ENCODE measurements at regions not wholly inside any gene's neighbourhood (a gene's known extent, or its start where the extent isn't known, plus 50 kb on each side); places are given as distances from the start of the nearest gene placed in this dataset.
"Not testable (repeated sequence)": the region's sequence is repeated elsewhere in the genome, so short reads cannot be mapped to it uniquely, and the experiment has no call there.

GRCh38 chr3:39664931-39665330 lies 144.5 kb upstream of the MYRIP start:
- no peaks in the 10 kb centered on the region for H3K27me3 Mint-ChIP-seq
- no peaks in the 10 kb centered on the region for H3K9me3 Mint-ChIP-seq
- CTCF ChIA-PET, result interaction anchor here (0.8 to 1.0 kb wide), 2 partner anchors 157 to 652 kb away, joined by 3 read pairs; no protein-coding TSS in a partner anchor
- no peak overlapping the region for H3K4me3 Mint-ChIP-seq
- no peaks in the 10 kb centered on the region for H3K36me3 Mint-ChIP-seq
- no peak for DNase-seq
- no peaks in the 10 kb centered on the region for H3K4me1 Mint-ChIP-seq (ENCODE audit: low read depth)
- intact Hi-C loops (cut with micrococcal nuclease), result no loop called here
- POLR2A ChIA-PET, result no interaction called here
- H3K27ac Mint-ChIP-seq, result no peak overlapping the region

- H3K36me3 Mint-ChIP-seq, result no peaks in the 10 kb centered on the region
- H3K27ac Mint-ChIP-seq, result no peak overlapping the region
- no peaks in the 10 kb centered on the region for H3K4me1 Mint-ChIP-seq (ENCODE audit: low read depth)
- ChIA-PET CTCF (interaction anchor here (0.8 to 1.1 kb wide), 3 partner anchors 158 to 652 kb away, joined by 3 read pairs; no protein-coding TSS in a partner anchor), POLR2A (no interaction called here)
- H3K9me3 Mint-ChIP-seq, result no peaks in the 10 kb centered on the region
- DNase-seq, result no peak
- H3K4me3 Mint-ChIP-seq, result no peak overlapping the region
- peaks cover 3% of the 10 kb centered on the region for H3K27me3 Mint-ChIP-seq
- intact Hi-C loops (cut with micrococcal nuclease), result no loop called here
Measured at GRCh38 chr3:39665441-39665840, 144.0 kb upstream of the MYRIP start.

GRCh38 chr3:39668420-39668819 lies 141.0 kb upstream of the MYRIP start:
- no peak for DNase-seq
- intact Hi-C loops (cut with micrococcal nuclease), result no loop called here
- no peak overlapping the region for H3K4me3 Mint-ChIP-seq
- H3K27ac Mint-ChIP-seq, result no peak overlapping the region
- no peaks in the 10 kb centered on the region for H3K36me3 Mint-ChIP-seq
- H3K27me3 Mint-ChIP-seq, result peaks cover 4% of the 10 kb centered on the region
- H3K9me3 Mint-ChIP-seq, result no peaks in the 10 kb centered on the region
- no peaks in the 10 kb centered on the region for H3K4me1 Mint-ChIP-seq (ENCODE audit: low read depth)
- POLR2A ChIA-PET, result no interaction called here
- CTCF ChIA-PET, result interaction anchor here (1.2 kb wide), 1 partner anchor 649 kb away, joined by 4 read pairs; no protein-coding TSS in a partner anchor

GRCh38 chr3:39671116-39671515 lies 138.3 kb upstream of the MYRIP start:
- DNase-seq, result no peak
- CTCF ChIA-PET, result no interaction called here
- Mint-ChIP-seq H3K36me3 (no peaks in the 10 kb centered on the region), H3K4me3 (no peak overlapping the region), H3K27me3 (peaks cover 4% of the 10 kb centered on the region), H3K27ac (no peak overlapping the region), H3K4me1 (ENCODE audit: low read depth) (no peaks in the 10 kb centered on the region), H3K9me3 (peaks cover 7% of the 10 kb centered on the region)
- POLR2A ChIA-PET, result no interaction called here
- intact Hi-C loops (cut with micrococcal nuclease), result no loop called here

GRCh38 chr3:39671600-39671999 lies 137.8 kb upstream of the MYRIP start:
- H3K4me1 Mint-ChIP-seq (ENCODE audit: low read depth), result no peaks in the 10 kb centered on the region
- peaks cover 7% of the 10 kb centered on the region for H3K9me3 Mint-ChIP-seq
- H3K36me3 Mint-ChIP-seq, result no peaks in the 10 kb centered on the region
- H3K4me3 Mint-ChIP-seq, result no peak overlapping the region
- H3K27ac Mint-ChIP-seq, result no peak overlapping the region
- no peak for DNase-seq
- intact Hi-C loops (cut with micrococcal nuclease), result no loop called here
- POLR2A ChIA-PET, result no interaction called here
- CTCF ChIA-PET, result no interaction called here
- peaks cover 4% of the 10 kb centered on the region for H3K27me3 Mint-ChIP-seq

GRCh38 chr3:39705351-39705900 lies 104.0 kb upstream of the MYRIP start:
- H3K4me3 Mint-ChIP-seq, result no peak overlapping the region
- H3K36me3 Mint-ChIP-seq, result no peaks in the 10 kb centered on the region
- no peak overlapping the region for H3K27ac Mint-ChIP-seq
- intact Hi-C loops (cut with micrococcal nuclease), result no loop called here
- CTCF ChIA-PET, result interaction anchor here (0.6 to 1.3 kb wide), 5 partner anchors 14 to 533 kb away, joined by 3 to 4 read pairs (median 3); no protein-coding TSS in a partner anchor
- POLR2A ChIA-PET, result interaction anchor here (0.6 kb wide), 1 partner anchor 569 kb away, joined by 6 read pairs; no protein-coding TSS in a partner anchor
- no peaks in the 10 kb centered on the region for H3K4me1 Mint-ChIP-seq (ENCODE audit: low read depth)
- peaks cover 2% of the 10 kb centered on the region for H3K27me3 Mint-ChIP-seq
- DNase-seq, result no peak
- no peaks in the 10 kb centered on the region for H3K9me3 Mint-ChIP-seq

GRCh38 chr3:39707314-39707909 lies 102.0 kb upstream of the MYRIP start:
- CTCF ChIA-PET, result interaction anchor here (1.0 kb wide), 1 partner anchor 610 kb away, joined by 3 read pairs; no protein-coding TSS in a partner anchor
- POLR2A ChIA-PET, result no interaction called here
- no peak overlapping the region for H3K27ac Mint-ChIP-seq
- H3K4me3 Mint-ChIP-seq, result no peak overlapping the region
- no peak for DNase-seq
- no peaks in the 10 kb centered on the region for H3K9me3 Mint-ChIP-seq
- peaks cover 2% of the 10 kb centered on the region for H3K27me3 Mint-ChIP-seq
- no peaks in the 10 kb centered on the region for H3K4me1 Mint-ChIP-seq (ENCODE audit: low read depth)
- H3K36me3 Mint-ChIP-seq, result no peaks in the 10 kb centered on the region
- intact Hi-C loops (cut with micrococcal nuclease), result no loop called here

GRCh38 chr3:39712413-39713048 lies 96.9 kb upstream of the MYRIP start:
- Mint-ChIP-seq H3K27ac (no peak overlapping the region), H3K36me3 (no peaks in the 10 kb centered on the region), H3K9me3 (no peaks in the 10 kb centered on the region), H3K4me1 (ENCODE audit: low read depth) (no peaks in the 10 kb centered on the region), H3K27me3 (no peaks in the 10 kb centered on the region), H3K4me3 (no peak overlapping the region)
- intact Hi-C loops (cut with micrococcal nuclease), result loop anchor here (10.0 kb wide), 1 partner anchor 602 kb away; no protein-coding TSS in a partner anchor
- CTCF ChIA-PET, result no interaction called here
- DNase-seq, result no peak
- POLR2A ChIA-PET, result no interaction called here

GRCh38 chr3:39713341-39713740 lies 96.1 kb upstream of the MYRIP start:
- POLR2A ChIA-PET; H3K9me3 Mint-ChIP-seq; CTCF ChIA-PET; H3K27ac Mint-ChIP-seq; DNase-seq; H3K27me3 Mint-ChIP-seq; H3K4me1 Mint-ChIP-seq (ENCODE audit: low read depth); H3K4me3 Mint-ChIP-seq; H3K36me3 Mint-ChIP-seq: not testable (repeated sequence)
- intact Hi-C loops (cut with micrococcal nuclease), result loop anchor here (10.0 kb wide), 1 partner anchor 601 kb away; no protein-coding TSS in a partner anchor

- intact Hi-C loops (cut with micrococcal nuclease), result loop anchor here (10.0 kb wide), 1 partner anchor 598 kb away; no protein-coding TSS in a partner anchor
- ChIA-PET CTCF (no interaction called here), POLR2A (no interaction called here)
- Mint-ChIP-seq H3K4me3 (no peak overlapping the region), H3K36me3 (no peaks in the 10 kb centered on the region), H3K27me3 (no peaks in the 10 kb centered on the region), H3K27ac (no peak overlapping the region), H3K4me1 (ENCODE audit: low read depth) (no peaks in the 10 kb centered on the region), H3K9me3 (no peaks in the 10 kb centered on the region)
- DNase-seq, result no peak
Measured at GRCh38 chr3:39716849-39717248, 92.6 kb upstream of the MYRIP start.

GRCh38 chr3:39718674-39719595 lies 90.5 kb upstream of the MYRIP start:
- Mint-ChIP-seq H3K9me3 (no peaks in the 10 kb centered on the region), H3K27ac (no peak overlapping the region), H3K4me3 (no peak overlapping the region), H3K27me3 (no peaks in the 10 kb centered on the region), H3K4me1 (ENCODE audit: low read depth) (no peaks in the 10 kb centered on the region), H3K36me3 (no peaks in the 10 kb centered on the region)
- intact Hi-C loops (cut with micrococcal nuclease), result loop anchor here (10.0 kb wide), 1 partner anchor 596 kb away; no protein-coding TSS in a partner anchor
- CTCF ChIA-PET, result interaction anchor here (1.2 to 1.8 kb wide), 3 partner anchors 10 to 49 kb away, joined by 3 to 4 read pairs (median 4); no protein-coding TSS in a partner anchor
- POLR2A ChIA-PET, result no interaction called here
- DNase-seq, result no peak

- POLR2A ChIA-PET, result no interaction called here
- CTCF ChIA-PET, result no interaction called here
- Mint-ChIP-seq H3K9me3 (no peaks in the 10 kb centered on the region), H3K36me3 (no peaks in the 10 kb centered on the region), H3K4me1 (ENCODE audit: low read depth) (no peaks in the 10 kb centered on the region), H3K4me3 (no peak overlapping the region), H3K27ac (no peak overlapping the region), H3K27me3 (no peaks in the 10 kb centered on the region)
- no peak for DNase-seq
- intact Hi-C loops (cut with micrococcal nuclease), result no loop called here
Measured at GRCh38 chr3:39721076-39721475, 88.3 kb upstream of the MYRIP start.
